Kidney epithelial cell (primary cell): ENCODE measurements at regions not wholly inside any gene's neighbourhood (a gene's known extent, or its start where the extent isn't known, plus 50 kb on each side); places are given as distances from the start of the nearest gene placed in this dataset.
"Not testable (repeated sequence)": the region's sequence is repeated elsewhere in the genome, so short reads cannot be mapped to it uniquely, and the experiment has no call there.

Source experiments
- DNase-seq: peaks from one replicate; pipeline ENCODE4 v3.0.0-alpha.2; 2010; ENCODE audit warnings: low read depth
- H3K27me3 ChIP-seq: 2 replicates; pipeline ENCODE4 v1.6.0; 2011; ENCODE audit warnings: low read length; ENCODE audit not compliant: control insufficient read depth, insufficient read depth
- H3K36me3 ChIP-seq: 2 replicates; pipeline ENCODE4 v1.5.1; 2011; ENCODE audit warnings: low read length; ENCODE audit not compliant: control insufficient read depth, insufficient read depth
- H3K4me3 ChIP-seq: 2 replicates; pipeline ENCODE4 v1.5.1; 2011; ENCODE audit warnings: low read depth, mild to moderate bottlenecking, control low read depth, low read length
- CTCF ChIP-seq: IDR thresholded peaks from 2 replicates; pipeline ENCODE4 v1.5.1; 2011; ENCODE audit warnings: mild to moderate bottlenecking, moderate library complexity, low read length, control low read depth, inconsistent platforms; ENCODE audit not compliant: insufficient read depth, poor library complexity, severe bottlenecking

- no peaks in the 10 kb centered on the region for H3K36me3 ChIP-seq
- no peak overlapping the region for H3K4me3 ChIP-seq
- H3K27me3 ChIP-seq = no peaks in the 10 kb centered on the region
- TF ChIP-seq CTCF = peak; percentile 35
- DNase-seq = no peak
Measured at GRCh38 chr18:75854174-75854573, 426.7 kb upstream of the SMIM21 start.

DNA sequence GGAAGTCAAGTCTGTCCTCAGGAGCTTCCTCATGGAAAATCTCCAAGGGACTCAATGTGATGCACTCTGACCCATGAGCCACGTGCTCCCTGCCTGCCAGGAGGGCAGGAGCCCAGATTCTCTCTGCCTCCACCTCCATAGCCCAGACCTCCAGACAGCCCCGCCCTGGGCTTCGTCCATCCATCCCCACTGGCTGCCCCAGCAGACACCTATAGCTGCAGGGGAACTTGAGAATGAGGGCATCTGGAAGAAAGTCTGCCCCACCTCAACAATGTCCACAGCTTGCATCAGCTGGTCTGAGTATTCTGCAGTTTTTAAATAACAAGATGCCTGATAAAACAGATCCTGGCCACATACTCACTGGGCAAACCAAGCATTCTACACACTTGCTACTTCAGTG, 418.8 kb upstream of the SMIM21 start:
- Histone ChIP-seq H3K36me3 (no peaks in the 10 kb centered on the region), H3K27me3 (no peaks in the 10 kb centered on the region), H3K4me3 (no peak overlapping the region)
- no peak for TF ChIP-seq CTCF
- DNase-seq = no peak

DNA sequence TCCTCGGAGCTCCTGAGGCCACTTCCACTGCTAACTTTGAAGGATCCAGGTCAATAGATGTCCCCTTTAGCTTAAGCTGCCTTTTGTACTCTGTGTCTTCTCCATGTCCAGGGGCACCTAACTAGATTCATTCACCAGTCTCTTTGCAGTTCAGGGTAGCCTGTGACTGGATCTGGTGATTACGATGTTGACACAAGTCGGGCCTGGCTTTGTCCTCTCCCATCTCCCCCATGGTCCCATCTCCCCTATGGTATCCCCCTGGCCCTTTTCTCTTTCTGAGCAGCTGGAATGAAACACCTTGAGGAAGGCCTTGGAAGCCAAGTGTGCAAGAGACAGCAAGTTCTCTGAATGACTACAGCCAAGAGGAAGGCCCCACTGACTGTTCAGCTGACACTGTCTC, 417.9 kb upstream of the SMIM21 start:
- no peak for TF ChIP-seq CTCF
- Histone ChIP-seq H3K27me3 (no peaks in the 10 kb centered on the region), H3K36me3 (no peaks in the 10 kb centered on the region), H3K4me3 (no peak overlapping the region)
- no peak for DNase-seq

- no peaks in the 10 kb centered on the region for H3K27me3 ChIP-seq
- TF ChIP-seq CTCF = no peak
- no peaks in the 10 kb centered on the region for H3K36me3 ChIP-seq
- DNase-seq = no peak
- H3K4me3 ChIP-seq = no peak overlapping the region
Measured at GRCh38 chr18:75844146-75844545, 416.6 kb upstream of the SMIM21 start.

GRCh38 chr18:75840131-75840530, 412.6 kb upstream of the SMIM21 start:
- Histone ChIP-seq H3K4me3 (no peak overlapping the region), H3K36me3 (no peaks in the 10 kb centered on the region), H3K27me3 (no peaks in the 10 kb centered on the region)
- no peak for DNase-seq
- TF ChIP-seq CTCF = no peak

- H3K36me3 ChIP-seq, H3K4me3 ChIP-seq, H3K27me3 ChIP-seq, DNase-seq: not testable (repeated sequence)
Measured at GRCh38 chr18:75839686-75840085, 412.2 kb upstream of the SMIM21 start.

DNA sequence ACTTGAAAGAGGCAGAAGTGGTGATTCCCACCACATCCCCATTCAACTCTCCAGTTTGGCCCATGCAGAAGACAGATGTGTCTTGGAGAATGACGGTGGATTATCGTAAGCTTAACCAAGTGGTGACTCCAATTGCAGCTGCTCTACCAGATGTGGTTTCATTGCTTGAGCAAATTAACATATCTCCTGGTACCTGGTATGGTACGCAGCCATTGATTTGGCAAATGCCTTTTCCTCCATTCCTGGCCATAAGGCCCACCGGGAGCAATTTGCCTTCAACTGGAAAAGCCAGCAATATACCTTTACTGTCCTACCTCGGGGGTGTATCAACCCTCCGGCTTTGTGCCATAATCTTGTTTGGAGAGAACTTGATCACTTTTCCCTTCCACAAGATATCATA, 411.5 kb upstream of the SMIM21 start:
- H3K4me3 ChIP-seq = no peak overlapping the region
- H3K27me3 ChIP-seq = no peaks in the 10 kb centered on the region
- no peak for TF ChIP-seq CTCF
- no peak for DNase-seq
- no peaks in the 10 kb centered on the region for H3K36me3 ChIP-seq
